ENCODE measurements at regions not wholly inside any gene's neighbourhood (a gene's known extent, or its start where the extent isn't known, plus 50 kb on each side); places are given as distances from the start of the nearest gene placed in this dataset.
"Not testable (repeated sequence)": the region's sequence is repeated elsewhere in the genome, so short reads cannot be mapped to it uniquely, and the experiment has no call there.

- Histone ChIP-seq H3K4me3 (no peak overlapping the region), H3K9me3 (no peaks in the 10 kb centered on the region), H3K27me3 (no peaks in the 10 kb centered on the region), H3K4me1 (no peaks in the 10 kb centered on the region), H3K36me3 (no peaks in the 10 kb centered on the region), H3K27ac (no peak overlapping the region)
- DNase-seq (no peak), ATAC-seq (no peak)
- no peak for TF ChIP-seq CTCF (IDR thresholded peaks at IDR 0.05 in 4 of 5, conservative IDR thresholded peaks at IDR 0.05 in 1 of 5)
- TF ChIP-seq POLR2A (IDR thresholded peaks at IDR 0.05), result no peak
- in situ Hi-C loops (cut with MboI; ENCODE audit: low sequenced_read_pairs in 4 of 4) (no loop called here), intact Hi-C loops (cut with DNase I; ENCODE audit: low total_unique reads) (no loop called here)
These were observed 422.3 kb upstream of the AKR1E2 start for GRCh38 chr10:4403638-4404252.

- not testable (repeated sequence) for H3K4me1 ChIP-seq
These were observed 424.9 kb upstream of the AKR1E2 start for GRCh38 chr10:4401080-4401479.

GRCh38 chr10:4399556-4399955 is 426.5 kb upstream of the AKR1E2 start:
- in situ Hi-C loops (cut with MboI; ENCODE audit: low sequenced_read_pairs in 4 of 4), result no loop called here
- ATAC-seq, result no peak

More at GRCh38 chr10:4401080-4401479, 424.9 kb upstream of the AKR1E2 start:
- H3K9me3 ChIP-seq; H3K36me3 ChIP-seq; H3K27ac ChIP-seq; H3K27me3 ChIP-seq; DNase-seq; H3K4me3 ChIP-seq; ATAC-seq; in situ Hi-C loops (cut with MboI; ENCODE audit: low sequenced_read_pairs in 4 of 4); intact Hi-C loops (cut with DNase I; ENCODE audit: low total_unique reads): not testable (repeated sequence)

GRCh38 chr10:4398602-4399001 is 427.4 kb upstream of the AKR1E2 start:
- no peaks in the 10 kb centered on the region for H3K4me1 ChIP-seq
- ATAC-seq (no peak), DNase-seq (no peak)
- in situ Hi-C loops (cut with MboI; ENCODE audit: low sequenced_read_pairs in 4 of 4) (no loop called here), intact Hi-C loops (cut with DNase I; ENCODE audit: low total_unique reads) (no loop called here)
- TF ChIP-seq CTCF (IDR thresholded peaks at IDR 0.05 in 4 of 5, conservative IDR thresholded peaks at IDR 0.05 in 1 of 5) (no peak), POLR2A (IDR thresholded peaks at IDR 0.05) (no peak)
- H3K36me3 ChIP-seq, result no peaks in the 10 kb centered on the region
- H3K27me3 ChIP-seq, result no peaks in the 10 kb centered on the region
- no peak overlapping the region for H3K27ac ChIP-seq
- no peaks in the 10 kb centered on the region for H3K9me3 ChIP-seq
- H3K4me3 ChIP-seq, result no peak overlapping the region

More at GRCh38 chr10:4399556-4399955, 426.5 kb upstream of the AKR1E2 start:
- Histone ChIP-seq H3K27me3 (no peaks in the 10 kb centered on the region), H3K4me1 (no peaks in the 10 kb centered on the region), H3K36me3 (no peaks in the 10 kb centered on the region), H3K4me3 (no peak overlapping the region), H3K27ac (no peak overlapping the region), H3K9me3 (no peaks in the 10 kb centered on the region)
- intact Hi-C loops (cut with DNase I; ENCODE audit: low total_unique reads), result no loop called here
- no peak for DNase-seq
- TF ChIP-seq CTCF (IDR thresholded peaks at IDR 0.05 in 4 of 5, conservative IDR thresholded peaks at IDR 0.05 in 1 of 5) (no peak), POLR2A (IDR thresholded peaks at IDR 0.05) (no peak)

GRCh38 chr10:4397337-4397736 is 428.7 kb upstream of the AKR1E2 start:
- in situ Hi-C loops (cut with MboI; ENCODE audit: low sequenced_read_pairs in 4 of 4) (no loop called here), intact Hi-C loops (cut with DNase I; ENCODE audit: low total_unique reads) (no loop called here)
- no peak for ATAC-seq

More at GRCh38 chr10:4397337-4397736, 428.7 kb upstream of the AKR1E2 start:
- no peaks in the 10 kb centered on the region for H3K27me3 ChIP-seq
- no peak overlapping the region for H3K27ac ChIP-seq
- no peaks in the 10 kb centered on the region for H3K9me3 ChIP-seq
- no peak overlapping the region for H3K4me3 ChIP-seq
- no peaks in the 10 kb centered on the region for H3K4me1 ChIP-seq
- H3K36me3 ChIP-seq, result no peaks in the 10 kb centered on the region
- TF ChIP-seq POLR2A (IDR thresholded peaks at IDR 0.05) (no peak), CTCF (IDR thresholded peaks at IDR 0.05 in 4 of 5, conservative IDR thresholded peaks at IDR 0.05 in 1 of 5) (no peak)
- DNase-seq, result no peak
